Upper lobe of right lung (tissue), 1 donor: ENCODE measurements at regions not wholly inside any gene's neighbourhood (a gene's known extent, or its start where the extent isn't known, plus 50 kb on each side); places are given as distances from the start of the nearest gene placed in this dataset.

ENCODE experiments used
- ATAC-seq: fragments of 200-7000 bp; cut with Tn5 transposase; one replicate; pipeline ENCODE4 v1.9.1; 2020; ENCODE audit warnings: mild to moderate bottlenecking, moderate library complexity
- DNase-seq: peaks from one replicate; pipeline ENCODE4 v3.0.0-alpha.2; 2020
- H3K27ac ChIP-seq: fragments of 200-600 bp; one replicate; pipeline ENCODE4 v1.8.0; 2022
- H3K27me3 ChIP-seq: fragments of 200-600 bp; one replicate; pipeline ENCODE4 v1.8.0; 2022; ENCODE audit warnings: mild to moderate bottlenecking
- H3K36me3 ChIP-seq: fragments of 200-600 bp; one replicate; pipeline ENCODE4 v1.8.0; 2022
- H3K4me1 ChIP-seq: fragments of 200-600 bp; one replicate; pipeline ENCODE4 v1.8.0; 2022
- H3K4me3 ChIP-seq: fragments of 200-600 bp; one replicate; pipeline ENCODE4 v1.8.0; 2022; ENCODE audit warnings: mild to moderate bottlenecking
- H3K9me3 ChIP-seq: fragments of 200-600 bp; one replicate; pipeline ENCODE4 v1.8.0; 2022
- intact Hi-C: fragments of 100-400 bp; cut with DNase I; formaldehyde crosslinking; loops from one replicate; pipeline ENCODE4 v1.11.0; 2022
- TF ChIP-seq, protein P1 (sequence below): fragments of 200-600 bp; IDR thresholded peaks from one replicate; pipeline ENCODE4 v1.8.0; 2022; ENCODE audit warnings: antibody characterized with exemption
- donor health status: DM: no; HTN: yes; CAD: no; lungs with severe emphysema.

DNA sequence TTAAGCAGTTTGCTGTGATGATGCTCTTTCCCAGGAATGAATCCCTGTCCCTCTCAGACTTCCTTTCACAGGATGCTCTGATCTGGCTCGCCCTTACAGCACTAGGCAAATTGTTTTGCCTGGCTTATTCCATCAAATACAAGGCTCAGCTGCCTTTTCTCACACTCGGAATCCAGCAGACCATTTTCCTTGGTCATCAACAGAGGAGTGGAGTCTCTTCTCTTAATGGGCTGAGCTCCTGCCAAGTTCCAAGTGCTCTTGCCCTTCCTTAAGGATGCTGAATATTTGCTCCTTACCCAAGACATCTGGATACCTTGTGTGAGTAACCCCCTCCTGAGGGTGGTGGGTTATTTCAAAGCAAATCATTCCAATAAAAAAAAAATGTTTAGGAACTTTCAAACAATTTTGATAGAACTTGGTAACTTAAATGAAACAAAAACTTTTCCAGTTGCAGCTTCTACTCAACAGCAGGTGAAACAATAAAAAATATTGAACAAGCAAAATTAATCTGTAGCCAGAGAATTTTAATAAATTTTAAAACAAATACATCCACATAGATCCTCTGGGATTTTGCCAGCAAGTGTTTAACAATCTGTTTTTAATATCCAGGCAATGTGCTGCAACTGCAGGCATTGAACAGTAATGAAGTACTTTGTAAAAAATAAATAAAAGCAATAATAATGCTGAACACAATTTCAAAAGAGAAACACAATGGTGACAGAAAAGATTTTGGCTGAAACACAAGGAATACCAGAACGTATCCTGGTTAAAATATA lies 264.0 kb upstream of the FAR2 start:
- TF ChIP-seq, protein P1, sequence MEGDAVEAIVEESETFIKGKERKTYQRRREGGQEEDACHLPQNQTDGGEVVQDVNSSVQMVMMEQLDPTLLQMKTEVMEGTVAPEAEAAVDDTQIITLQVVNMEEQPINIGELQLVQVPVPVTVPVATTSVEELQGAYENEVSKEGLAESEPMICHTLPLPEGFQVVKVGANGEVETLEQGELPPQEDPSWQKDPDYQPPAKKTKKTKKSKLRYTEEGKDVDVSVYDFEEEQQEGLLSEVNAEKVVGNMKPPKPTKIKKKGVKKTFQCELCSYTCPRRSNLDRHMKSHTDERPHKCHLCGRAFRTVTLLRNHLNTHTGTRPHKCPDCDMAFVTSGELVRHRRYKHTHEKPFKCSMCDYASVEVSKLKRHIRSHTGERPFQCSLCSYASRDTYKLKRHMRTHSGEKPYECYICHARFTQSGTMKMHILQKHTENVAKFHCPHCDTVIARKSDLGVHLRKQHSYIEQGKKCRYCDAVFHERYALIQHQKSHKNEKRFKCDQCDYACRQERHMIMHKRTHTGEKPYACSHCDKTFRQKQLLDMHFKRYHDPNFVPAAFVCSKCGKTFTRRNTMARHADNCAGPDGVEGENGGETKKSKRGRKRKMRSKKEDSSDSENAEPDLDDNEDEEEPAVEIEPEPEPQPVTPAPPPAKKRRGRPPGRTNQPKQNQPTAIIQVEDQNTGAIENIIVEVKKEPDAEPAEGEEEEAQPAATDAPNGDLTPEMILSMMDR: no peak
- DNase-seq: no peak

DNA sequence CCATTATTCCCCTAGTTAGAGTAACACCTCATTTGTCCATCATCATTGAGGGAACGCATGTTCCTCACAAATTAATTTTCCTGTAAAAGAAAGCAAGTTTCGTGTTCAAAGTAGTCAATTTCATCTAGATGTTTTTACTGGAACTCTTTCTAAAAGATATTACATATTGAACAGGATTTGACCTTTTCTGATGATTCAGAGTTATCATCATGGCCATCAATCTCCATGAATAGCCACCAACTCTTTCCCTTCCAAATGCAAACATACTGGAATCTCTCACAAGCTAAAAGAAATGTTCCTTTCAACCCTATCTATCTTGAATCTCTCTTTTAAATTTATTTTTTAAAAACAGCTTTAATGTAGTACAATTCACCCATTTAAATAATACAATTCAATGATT lies 263.1 kb upstream of the FAR2 start:
- intact Hi-C loops: no loop called here
- TF ChIP-seq, protein P1: no peak

More for the DNA sequence above, 264.0 kb upstream of the FAR2 start:
- Histone ChIP-seq H3K4me1 (no peaks in the 10 kb centered on the region), H3K4me3 (no peak overlapping the region), H3K27me3 (no peaks in the 10 kb centered on the region), H3K27ac (no peak overlapping the region), H3K36me3 (no peaks in the 10 kb centered on the region), H3K9me3 (no peaks in the 10 kb centered on the region)
- ATAC-seq: no peak
- intact Hi-C loops: no loop called here

DNA sequence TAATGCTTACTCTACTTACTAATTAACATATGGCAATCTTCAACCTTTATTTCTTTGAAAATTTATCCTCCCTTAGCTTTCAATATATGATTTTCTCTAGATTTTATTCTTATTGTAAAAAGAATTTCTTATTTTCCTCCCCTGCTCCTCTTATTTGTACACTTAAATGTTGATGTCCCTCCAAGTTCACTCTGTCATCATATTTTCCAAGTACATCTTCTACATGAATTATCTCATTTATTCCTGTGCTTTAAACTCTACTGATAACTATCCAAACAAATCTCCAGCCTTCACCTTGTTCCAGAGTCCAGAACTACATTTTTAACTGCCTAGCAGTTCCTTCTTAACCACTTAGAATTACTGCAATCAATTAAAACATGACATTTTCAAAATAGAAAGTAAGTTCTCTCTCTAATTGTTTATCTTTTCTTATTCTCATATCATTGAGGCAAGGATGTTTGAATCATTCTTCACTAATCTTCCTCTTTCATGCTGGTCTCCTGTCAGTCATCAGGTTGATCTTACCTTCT lies 261.6 kb upstream of the FAR2 start:
- H3K27ac ChIP-seq: no peak overlapping the region
- H3K9me3 ChIP-seq: no peaks in the 10 kb centered on the region
- TF ChIP-seq, protein P1: no peak
- no peaks in the 10 kb centered on the region for H3K27me3 ChIP-seq
- no peak overlapping the region for H3K4me3 ChIP-seq
- ATAC-seq (no peak), DNase-seq (no peak)
- no peaks in the 10 kb centered on the region for H3K36me3 ChIP-seq
- intact Hi-C loops: no loop called here
- H3K4me1 ChIP-seq: no peaks in the 10 kb centered on the region

More for the DNA sequence above, 263.1 kb upstream of the FAR2 start:
- Histone ChIP-seq H3K4me3 (no peak overlapping the region), H3K4me1 (no peaks in the 10 kb centered on the region), H3K27ac (no peak overlapping the region), H3K27me3 (no peaks in the 10 kb centered on the region), H3K9me3 (no peaks in the 10 kb centered on the region), H3K36me3 (no peaks in the 10 kb centered on the region)
- DNase-seq (no peak), ATAC-seq (no peak)

DNA sequence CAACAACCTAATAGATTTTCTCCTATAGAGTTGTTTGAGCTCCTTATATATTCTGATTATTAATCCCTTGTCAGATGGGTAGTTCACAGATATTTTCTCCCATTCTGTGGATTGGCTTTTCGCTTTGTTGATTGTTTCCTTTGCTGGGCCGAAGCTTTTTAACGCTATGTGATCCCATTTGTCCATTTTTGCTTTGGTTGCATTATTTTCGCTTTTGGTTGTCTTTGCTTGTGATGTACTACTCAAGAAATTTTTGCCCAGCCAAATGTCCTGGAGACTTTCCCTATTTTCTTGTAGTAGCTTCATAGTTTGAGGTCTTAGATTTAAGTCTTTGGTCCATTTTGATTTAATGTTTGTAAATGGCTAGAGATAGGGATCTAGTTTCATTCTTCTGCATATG lies 258.4 kb upstream of the FAR2 start:
- no peak overlapping the region for H3K4me3 ChIP-seq

DNA sequence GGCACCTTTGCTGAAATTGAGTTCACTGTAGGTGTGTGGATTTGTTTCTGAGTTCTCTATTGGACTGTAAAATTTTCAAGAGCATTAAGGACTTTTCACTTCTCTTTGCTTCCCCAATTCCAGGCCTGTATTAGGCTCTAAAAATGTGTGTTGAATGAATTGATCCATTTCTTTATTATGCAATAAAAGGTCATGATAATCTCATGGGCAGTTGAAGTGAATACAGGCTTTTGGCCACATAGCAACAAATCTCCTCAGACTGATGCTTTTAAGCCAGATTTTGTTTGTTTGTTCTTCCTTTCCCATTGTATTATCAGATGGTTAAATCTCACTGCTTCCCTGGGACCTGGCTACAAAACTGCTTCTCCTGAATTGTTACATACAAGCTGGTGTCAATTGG lies 258.0 kb upstream of the FAR2 start:
- ATAC-seq (no peak), DNase-seq (no peak)
- no peaks in the 10 kb centered on the region for H3K9me3 ChIP-seq
- no peak overlapping the region for H3K27ac ChIP-seq
- H3K4me1 ChIP-seq: no peaks in the 10 kb centered on the region
- TF ChIP-seq, protein P1: no peak
- H3K27me3 ChIP-seq: no peaks in the 10 kb centered on the region
- intact Hi-C loops: no loop called here
- no peak overlapping the region for H3K4me3 ChIP-seq
- H3K36me3 ChIP-seq: no peaks in the 10 kb centered on the region

More for the DNA sequence above, 258.4 kb upstream of the FAR2 start:
- ATAC-seq (no peak), DNase-seq (no peak)
- Histone ChIP-seq H3K27ac (no peak overlapping the region), H3K27me3 (no peaks in the 10 kb centered on the region), H3K4me1 (no peaks in the 10 kb centered on the region), H3K36me3 (no peaks in the 10 kb centered on the region), H3K9me3 (no peaks in the 10 kb centered on the region)
- intact Hi-C loops: no loop called here
- TF ChIP-seq, protein P1: no peak
